Glutamatergic neuron (in vitro differentiated cells): ENCODE measurements at regions not wholly inside any gene's neighbourhood (a gene's known extent, or its start where the extent isn't known, plus 50 kb on each side); places are given as distances from the start of the nearest gene placed in this dataset.

Experiments
- DNase-seq: peaks from one replicate; pipeline ENCODE4 v3.0.0; 2022
- H3K27ac Mint-ChIP-seq: one replicate; pipeline ENCODE4 v1.8.0; 2020; ENCODE audit warnings: mild to moderate bottlenecking, mixed read lengths, inconsistent platforms; ENCODE audit not compliant: unreplicated experiment
- H3K27me3 Mint-ChIP-seq: one replicate; pipeline ENCODE4 v1.8.0; 2020; ENCODE audit warnings: mild to moderate bottlenecking, moderate library complexity, mixed read lengths, inconsistent platforms; ENCODE audit not compliant: unreplicated experiment
- H3K36me3 Mint-ChIP-seq: one replicate; pipeline ENCODE4 v1.8.0; 2020; ENCODE audit warnings: mild to moderate bottlenecking, mixed read lengths, inconsistent platforms; ENCODE audit not compliant: unreplicated experiment
- H3K4me1 Mint-ChIP-seq: one replicate; pipeline ENCODE4 v1.8.0; 2020; ENCODE audit warnings: mild to moderate bottlenecking, low read depth, mixed read lengths, inconsistent platforms; ENCODE audit not compliant: unreplicated experiment
- H3K4me3 Mint-ChIP-seq: one replicate; pipeline ENCODE4 v1.8.0; 2020; ENCODE audit warnings: mild to moderate bottlenecking, mixed read lengths, inconsistent platforms; ENCODE audit not compliant: unreplicated experiment
- H3K9me3 Mint-ChIP-seq: one replicate; pipeline ENCODE4 v1.8.0; 2020; ENCODE audit warnings: mild to moderate bottlenecking, moderate library complexity, mixed read lengths, inconsistent platforms; ENCODE audit not compliant: unreplicated experiment
- CTCF ChIP-seq: fragments of 200-600 bp; sonication (generic); IDR thresholded peaks from one replicate; pipeline ENCODE4 v1.5.0; 2021; ENCODE audit not compliant: partially characterized antibody, unreplicated experiment

DNA sequence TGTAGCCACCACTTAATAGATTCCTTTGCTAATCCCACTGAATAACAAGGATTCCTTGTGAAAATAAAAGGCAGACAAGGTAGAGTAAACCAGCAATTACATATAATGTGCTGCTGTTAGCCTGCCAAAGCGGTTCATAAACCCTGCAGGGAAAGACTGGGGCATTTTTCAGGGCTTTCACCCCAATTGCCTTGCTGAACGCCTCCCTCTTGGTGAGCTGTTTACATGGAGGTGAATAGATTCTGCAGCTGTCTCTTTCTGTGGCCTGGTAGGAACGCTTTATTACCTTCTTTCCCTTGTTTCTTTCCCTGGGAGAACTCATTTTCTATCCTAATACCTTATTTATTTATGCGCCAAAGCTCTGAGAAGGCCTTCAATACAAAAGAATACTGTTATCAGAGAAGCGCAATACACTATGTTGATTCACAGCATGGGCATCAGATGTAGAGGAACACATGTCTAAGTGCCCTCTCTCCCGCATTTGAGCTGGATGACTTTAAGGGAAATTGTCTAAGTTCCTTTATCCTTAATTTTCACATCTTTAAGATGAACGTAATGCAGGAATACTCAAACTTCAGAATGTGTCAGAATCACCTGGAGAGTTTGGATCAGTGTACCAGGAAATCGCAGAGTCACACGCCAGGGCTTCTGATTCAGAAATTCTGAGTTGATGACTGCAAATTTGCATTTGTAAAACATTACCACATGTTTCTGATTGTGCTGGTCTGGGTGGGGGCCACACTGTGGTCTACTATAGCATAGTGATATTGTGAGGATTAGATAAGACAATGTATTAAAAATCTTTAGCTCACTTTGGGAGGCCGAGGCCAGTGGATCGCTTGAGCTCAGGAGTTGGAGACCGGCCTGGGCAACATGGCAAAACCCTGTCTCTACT lies 1203.8 kb downstream of the SORCS3 start:
- H3K27me3 Mint-ChIP-seq: no peaks in the 10 kb centered on the region
- H3K27ac Mint-ChIP-seq: no peak overlapping the region
- no peak for DNase-seq
- no peak overlapping the region for H3K4me3 Mint-ChIP-seq
- no peak for TF ChIP-seq CTCF
- no peaks in the 10 kb centered on the region for H3K9me3 Mint-ChIP-seq
- H3K36me3 Mint-ChIP-seq: no peaks in the 10 kb centered on the region
- H3K4me1 Mint-ChIP-seq: no peaks in the 10 kb centered on the region

GRCh38 chr10:105844241-105844640 lies 1203.2 kb downstream of the SORCS3 start:
- Mint-ChIP-seq H3K27ac (no peak overlapping the region), H3K36me3 (no peaks in the 10 kb centered on the region), H3K27me3 (no peaks in the 10 kb centered on the region), H3K4me1 (no peaks in the 10 kb centered on the region), H3K9me3 (no peaks in the 10 kb centered on the region), H3K4me3 (no peak overlapping the region)
- DNase-seq: no peak
- TF ChIP-seq CTCF: no peak

DNA sequence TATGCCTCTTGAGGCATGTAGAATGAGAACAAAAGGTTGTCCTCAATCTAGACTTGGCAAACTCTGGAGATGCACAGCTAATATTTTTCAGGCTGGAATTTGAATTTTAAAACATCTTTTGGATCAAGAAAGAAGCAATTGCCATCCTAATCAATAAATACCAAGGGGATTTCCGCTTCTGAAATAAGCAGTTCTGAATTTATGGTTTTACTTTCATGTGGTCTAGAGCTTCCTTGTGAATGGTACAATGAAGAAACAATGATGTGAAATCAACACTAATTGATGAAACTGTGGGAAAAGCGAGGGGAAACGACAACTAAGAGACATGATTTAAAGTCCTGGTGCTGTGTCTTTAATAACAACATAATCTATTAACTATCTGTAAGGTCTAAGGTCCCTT lies 1202.7 kb downstream of the SORCS3 start:
- Mint-ChIP-seq H3K4me3 (no peak overlapping the region), H3K27me3 (no peaks in the 10 kb centered on the region), H3K36me3 (no peaks in the 10 kb centered on the region), H3K27ac (no peak overlapping the region), H3K9me3 (no peaks in the 10 kb centered on the region), H3K4me1 (no peaks in the 10 kb centered on the region)
- no peak for DNase-seq
- no peak for TF ChIP-seq CTCF

GRCh38 chr10:105840288-105840770 lies 1199.2 kb downstream of the SORCS3 start:
- Mint-ChIP-seq H3K27ac (no peak overlapping the region), H3K4me3 (no peak overlapping the region), H3K36me3 (no peaks in the 10 kb centered on the region), H3K4me1 (peaks cover 2% of the 10 kb centered on the region), H3K27me3 (no peaks in the 10 kb centered on the region), H3K9me3 (no peaks in the 10 kb centered on the region)
- TF ChIP-seq CTCF: no peak
- DNase-seq: no peak

DNA sequence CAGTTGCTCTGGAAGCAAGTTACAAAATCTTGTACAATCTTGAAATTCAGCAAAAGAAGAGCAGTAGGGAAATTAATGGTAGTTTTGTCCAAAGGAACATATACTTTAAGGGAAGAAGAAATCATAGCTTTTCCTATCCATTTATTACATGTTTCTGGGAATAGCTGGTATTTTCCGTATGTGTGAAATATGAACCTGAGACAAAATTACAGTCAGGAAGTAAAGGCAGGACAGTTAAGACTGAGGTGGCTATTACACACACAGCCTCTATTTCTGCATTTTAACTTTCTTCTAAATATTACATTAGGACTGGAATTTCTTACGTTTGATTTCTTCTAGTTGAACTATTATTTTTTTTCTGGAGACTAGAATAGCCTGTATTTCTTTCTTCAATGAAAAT lies 1197.3 kb downstream of the SORCS3 start:
- H3K27ac Mint-ChIP-seq: no peak overlapping the region
- no peaks in the 10 kb centered on the region for H3K36me3 Mint-ChIP-seq
- no peak for TF ChIP-seq CTCF
- H3K4me1 Mint-ChIP-seq: peaks cover 2% of the 10 kb centered on the region
- H3K27me3 Mint-ChIP-seq: no peaks in the 10 kb centered on the region
- no peaks in the 10 kb centered on the region for H3K9me3 Mint-ChIP-seq
- no peak overlapping the region for H3K4me3 Mint-ChIP-seq
- DNase-seq: no peak
